Sigmoid colon (tissue), 6 donors: ENCODE measurements at regions not wholly inside any gene's neighbourhood (a gene's known extent, or its start where the extent isn't known, plus 50 kb on each side); places are given as distances from the start of the nearest gene placed in this dataset.

Experiments
- DNase-seq: peaks from one replicate; pipeline ENCODE4 v3.0.0-alpha.2; 2019
- H3K27ac ChIP-seq, 4 donors: fragments of 200-600 bp; sonication (generic); one replicate each; pipeline ENCODE4 v1.5.1; 2016 to 2019; ENCODE audit warnings: mild to moderate bottlenecking in 1 of 4
- H3K27me3 ChIP-seq, 3 donors: fragments of 200-600 bp; sonication (generic); one replicate each; pipeline ENCODE4 v1.5.1; 2019; ENCODE audit warnings: mild to moderate bottlenecking in 1 of 3
- H3K36me3 ChIP-seq, 4 donors: fragments of 200-600 bp; sonication (generic); one replicate each; pipeline ENCODE4 v1.5.1; 2016 to 2019
- H3K4me1 ChIP-seq, 4 donors: fragments of 200-600 bp; sonication (generic); one replicate each; pipeline ENCODE4 v1.5.1; 2017 to 2019
- H3K4me3 ChIP-seq, 4 donors: fragments of 200-600 bp; sonication (generic); one replicate each; pipeline ENCODE4 v1.5.1; 2017 to 2019; ENCODE audit warnings: mild to moderate bottlenecking in 2 of 4, moderate library complexity in 1 of 4
- H3K9me3 ChIP-seq, 4 donors: fragments of 200-600 bp in 3 of 4; sonication (generic) in 3 of 4; one replicate each; pipeline versions ENCODE4 v1.5.1 to v1.6.1; 2013 to 2019
- CTCF ChIP-seq, 4 experiments: fragments of 450-650 bp in 3 of 4; fragments of 200-600 bp in 1 of 4; IDR thresholded peaks; one replicate each; pipeline ENCODE4 v1.5.1; 2016 to 2019; ENCODE audit warnings: antibody characterized with exemption in 4 of 4, mild to moderate bottlenecking in 3 of 4, moderate library complexity in 2 of 4
- EP300 ChIP-seq, 4 donors: sonication (generic); formaldehyde crosslinking; IDR thresholded peaks; one replicate each; pipeline ENCODE4 v1.6.1; 2017; ENCODE audit warnings: antibody characterized with exemption in 4 of 4
- POLR2A ChIP-seq, 2 donors: fragments of 450-650 bp; IDR thresholded peaks; one replicate each; pipeline ENCODE4 v1.6.1; 2016; ENCODE audit warnings: antibody characterized with exemption in 2 of 2, mild to moderate bottlenecking in 2 of 2, moderate library complexity in 2 of 2
- POLR2AphosphoS5 ChIP-seq, 4 donors: sonication (generic); formaldehyde crosslinking; IDR thresholded peaks; one replicate each; pipeline ENCODE4 v1.6.1; 2017; ENCODE audit warnings: antibody characterized with exemption in 4 of 4
- WGBS, 2 donors: extraction: QIAGEN DNeasy Blood & Tissue Kit; methylation state at CpG; one replicate each; pipeline ENCODE4 v1.1.7; 2013; 5-methylcytosine and 5-hydroxymethylcytosine counted together
- intact Hi-C: fragments of 100-400 bp; cut with DNase I; formaldehyde crosslinking; loops from one replicate; pipeline ENCODE4 v1.15.1; 2023
- donor health status: healthy with polysubstance abuse.
- donor health status: healthy.

GRCh38 chr2:128781166-128781565 lies 462.5 kb upstream of the HS6ST1 start:
- Histone ChIP-seq H3K9me3 (no peaks in the 10 kb centered on the region), H3K4me1 (no peaks in the 10 kb centered on the region), H3K27ac (no peak overlapping the region), H3K4me3 (no peak overlapping the region), H3K36me3 (no peaks in the 10 kb centered on the region), H3K27me3 (no peaks in the 10 kb centered on the region)
- TF ChIP-seq EP300 (IDR thresholded peaks at IDR 0.05) (no peak), POLR2AphosphoS5 (IDR thresholded peaks at IDR 0.05) (no peak), POLR2A (IDR thresholded peaks at IDR 0.05) (no peak), CTCF (IDR thresholded peaks at IDR 0.05) (no peak)
- DNase-seq = no peak
- 76 to 81% methylated on average over 3 of the region's 3 CpGs for WGBS, 2 donors
- intact Hi-C loops = no loop called here

- Histone ChIP-seq H3K4me3 (no peak overlapping the region), H3K4me1 (no peaks in the 10 kb centered on the region), H3K36me3 (no peaks in the 10 kb centered on the region), H3K27ac (no peak overlapping the region), H3K9me3 (no peaks in the 10 kb centered on the region), H3K27me3 (no peaks in the 10 kb centered on the region)
- no peak for TF ChIP-seq EP300 (IDR thresholded peaks at IDR 0.05)
- TF ChIP-seq POLR2A (IDR thresholded peaks at IDR 0.05) = no peak
- no peak for TF ChIP-seq CTCF (IDR thresholded peaks at IDR 0.05)
- no peak for TF ChIP-seq POLR2AphosphoS5 (IDR thresholded peaks at IDR 0.05)
- 77 to 81% methylated on average over 18 of the region's 18 CpGs for WGBS, 2 donors
- intact Hi-C loops = no loop called here
- DNase-seq = peak; percentile 30
These were observed 463.1 kb upstream of the HS6ST1 start for GRCh38 chr2:128781585-128782385.

GRCh38 chr2:128782411-128783192 lies 463.9 kb upstream of the HS6ST1 start:
- no peak for TF ChIP-seq POLR2AphosphoS5 (IDR thresholded peaks at IDR 0.05)
- no peak for TF ChIP-seq CTCF (IDR thresholded peaks at IDR 0.05)
- no peak for TF ChIP-seq POLR2A (IDR thresholded peaks at IDR 0.05)
- no peak for TF ChIP-seq EP300 (IDR thresholded peaks at IDR 0.05)
- Histone ChIP-seq H3K9me3 (no peaks in the 10 kb centered on the region), H3K4me1 (no peaks in the 10 kb centered on the region), H3K27me3 (no peaks in the 10 kb centered on the region), H3K27ac (no peak overlapping the region), H3K36me3 (no peaks in the 10 kb centered on the region), H3K4me3 (no peak overlapping the region)
- DNase-seq = peak; percentile 28
- WGBS, 2 donors = 67 to 77% methylated on average over 6 of the region's 6 CpGs
- intact Hi-C loops = no loop called here

GRCh38 chr2:128783193-128783671 lies 464.6 kb upstream of the HS6ST1 start:
- Histone ChIP-seq H3K4me1 (no peaks in the 10 kb centered on the region), H3K4me3 (no peak overlapping the region), H3K36me3 (no peaks in the 10 kb centered on the region), H3K9me3 (no peaks in the 10 kb centered on the region), H3K27me3 (no peaks in the 10 kb centered on the region), H3K27ac (no peak overlapping the region)
- 81 to 91% methylated on average over 9 of the region's 9 CpGs for WGBS, 2 donors
- intact Hi-C loops = no loop called here
- TF ChIP-seq POLR2AphosphoS5 (IDR thresholded peaks at IDR 0.05) (no peak), EP300 (IDR thresholded peaks at IDR 0.05) (no peak), POLR2A (IDR thresholded peaks at IDR 0.05) (no peak), CTCF (IDR thresholded peaks at IDR 0.05) (no peak)
- peak; percentile 19 for DNase-seq
